ENCODE measurements at regions not wholly inside any gene's neighbourhood (a gene's known extent, or its start where the extent isn't known, plus 50 kb on each side); places are given as distances from the start of the nearest gene placed in this dataset.

DNA sequence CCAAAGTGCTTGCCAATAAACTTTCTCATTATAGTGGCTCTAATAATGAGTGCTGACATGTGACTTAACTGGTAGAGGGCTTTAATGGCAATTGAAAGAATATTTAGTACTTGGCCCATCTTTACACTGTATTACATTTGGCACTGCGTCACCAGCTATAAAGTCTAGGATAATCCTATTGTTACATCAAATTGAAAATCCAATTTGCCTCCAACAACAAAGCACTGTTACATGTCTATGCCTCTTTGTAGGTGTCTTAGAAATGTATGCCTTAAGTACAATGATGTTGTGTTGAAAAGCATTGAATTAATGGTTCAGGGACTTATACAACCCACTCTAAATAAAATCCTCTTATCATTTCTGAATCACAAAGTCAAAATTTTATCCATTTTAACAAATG, 420.4 kb upstream of the JAG1 start:
- Histone ChIP-seq H4K20me1 (ENCODE audit: control insufficient read depth, insufficient read depth) (no peaks in the 10 kb centered on the region), H3K9ac (ENCODE audit: control insufficient read depth, insufficient read depth, low read length) (no peak overlapping the region), H3K27ac (ENCODE audit: control insufficient read depth, insufficient read depth) (no peak overlapping the region), H3K4me2 (ENCODE audit: control insufficient read depth, insufficient read depth) (no peak overlapping the region), H2AFZ (ENCODE audit: control insufficient read depth, low read depth, low read length) (no peak overlapping the region), H3K4me3 (no peak overlapping the region), H3K9me3 (replicated peaks; ENCODE audit: control insufficient read depth, insufficient read depth, low read length) (no peaks in the 10 kb centered on the region), H3K79me2 (ENCODE audit: control insufficient read depth, insufficient read depth, low read length) (no peaks in the 10 kb centered on the region), H3K4me1 (ENCODE audit: control insufficient read depth, insufficient read depth, low read length) (no peaks in the 10 kb centered on the region), H3K27me3 (replicated peaks in 1 of 2; ENCODE audit: control insufficient read depth in 2 of 2, insufficient read depth in 2 of 2, low read length in 1 of 2) (no peaks in the 10 kb centered on the region), H3K36me3 (ENCODE audit: control insufficient read depth in 2 of 2, insufficient read depth in 2 of 2, low read length in 1 of 2) (no peaks in the 10 kb centered on the region)
- WGBS (ENCODE audit: insufficient coverage, insufficient replicate concordance, low lambda C conversion rate, missing lambda C conversion rate), result 27% methylated on average over 1 of the region's 1 CpG
- POLR2A ChIA-PET, result no interaction called here
- intact Hi-C loops (cut with micrococcal nuclease; ENCODE audit: unreplicated experiment), result no loop called here
- TF ChIP-seq TAF1 (IDR thresholded peaks at IDR 0.05; ENCODE audit: borderline replicate concordance, low read depth, low read length) (no peak), JUND (IDR thresholded peaks at IDR 0.05; ENCODE audit: low read depth, low read length) (no peak), WRNIP1 (IDR thresholded peaks at IDR 0.05; ENCODE audit: borderline replicate concordance, low read depth, low read length) (no peak), SREBF1 (IDR thresholded peaks at IDR 0.05; ENCODE audit: low read length) (no peak), ATF3 (IDR thresholded peaks at IDR 0.05; ENCODE audit: borderline replicate concordance, extremely low read depth, low read depth, low read length) (no peak), ZBED1 (IDR thresholded peaks at IDR 0.05; ENCODE audit: borderline replicate concordance) (no peak), ZNF274 (IDR thresholded peaks at IDR 0.05; ENCODE audit: insufficient read depth, insufficient read length) (no peak), MTA3 (IDR thresholded peaks at IDR 0.05; ENCODE audit: borderline replicate concordance, low read length) (no peak), RB1 (IDR thresholded peaks at IDR 0.05; ENCODE audit: borderline replicate concordance) (no peak), CREB1 (IDR thresholded peaks at IDR 0.05; ENCODE audit: low read depth) (no peak), MXI1 (IDR thresholded peaks at IDR 0.05; ENCODE audit: low read depth, low read length) (no peak)
- TF ChIP-seq, protein P1, sequence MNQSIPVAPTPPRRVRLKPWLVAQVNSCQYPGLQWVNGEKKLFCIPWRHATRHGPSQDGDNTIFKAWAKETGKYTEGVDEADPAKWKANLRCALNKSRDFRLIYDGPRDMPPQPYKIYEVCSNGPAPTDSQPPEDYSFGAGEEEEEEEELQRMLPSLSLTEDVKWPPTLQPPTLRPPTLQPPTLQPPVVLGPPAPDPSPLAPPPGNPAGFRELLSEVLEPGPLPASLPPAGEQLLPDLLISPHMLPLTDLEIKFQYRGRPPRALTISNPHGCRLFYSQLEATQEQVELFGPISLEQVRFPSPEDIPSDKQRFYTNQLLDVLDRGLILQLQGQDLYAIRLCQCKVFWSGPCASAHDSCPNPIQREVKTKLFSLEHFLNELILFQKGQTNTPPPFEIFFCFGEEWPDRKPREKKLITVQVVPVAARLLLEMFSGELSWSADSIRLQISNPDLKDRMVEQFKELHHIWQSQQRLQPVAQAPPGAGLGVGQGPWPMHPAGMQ (IDR thresholded peaks at IDR 0.05; ENCODE audit: borderline replicate concordance), result no peak
- in situ Hi-C loops (cut with MboI), result no loop called here
- ATAC-seq (no peak), FAIRE-seq (no peak), DNase-seq (ENCODE audit: low read depth, low spot score) (no peak)
- CTCF ChIA-PET, result no interaction called here
- SMC1A ChIA-PET (ENCODE audit: uncharacterized antibody, unreplicated experiment), result no interaction called here
- RAD21 ChIA-PET (ENCODE audit: unreplicated experiment), result no interaction called here
- no TSS peak for BruUV-seq (replicated peaks)

Data from GM12878 (cell line).